GM12892 (cell line): ENCODE measurements at regions not wholly inside any gene's neighbourhood (a gene's known extent, or its start where the extent isn't known, plus 50 kb on each side); places are given as distances from the start of the nearest gene placed in this dataset.

Source experiments
- POLR2A ChIP-seq: IDR thresholded peaks from 2 replicates; pipeline ENCODE4 v1.6.1; 2011; ENCODE audit warnings: low read depth, low read length, control low read depth
- POLR2AphosphoS5 ChIP-seq: IDR thresholded peaks from 2 replicates; pipeline ENCODE4 v1.6.1; 2011; ENCODE audit warnings: low read depth, low read length, control low read depth
- TAF1 ChIP-seq: IDR thresholded peaks from 2 replicates; pipeline ENCODE4 v1.6.1; 2011; ENCODE audit warnings: low read depth, mild to moderate bottlenecking, control low read depth, low read length, borderline replicate concordance

DNA sequence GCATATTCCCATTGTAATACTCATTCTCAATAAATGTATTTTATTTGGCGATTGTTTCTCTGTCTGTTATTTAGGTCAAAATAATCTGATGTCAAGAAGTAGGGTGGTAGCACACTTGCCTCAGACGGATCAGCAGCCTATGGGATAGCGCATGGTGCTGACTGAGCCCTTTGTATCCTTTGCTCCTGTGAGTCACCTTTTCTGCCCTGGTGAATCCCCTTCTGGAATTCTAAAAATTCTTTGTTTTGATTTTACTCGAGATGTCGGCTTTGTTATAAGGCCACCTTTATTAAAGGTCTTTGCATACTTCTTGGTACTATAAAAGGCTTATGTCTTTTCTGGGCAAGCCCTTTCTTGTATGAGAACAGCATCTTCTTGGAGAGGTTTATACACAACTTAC, 1187.8 kb downstream of the CDH9 start:
- TF ChIP-seq POLR2AphosphoS5 (no peak), POLR2A (no peak), TAF1 (no peak)
